Peyer's patch (tissue), 4 donors: ENCODE measurements at regions not wholly inside any gene's neighbourhood (a gene's known extent, or its start where the extent isn't known, plus 50 kb on each side); places are given as distances from the start of the nearest gene placed in this dataset.

Experiments used
- POLR2A ChIP-seq, 2 donors: fragments of 450-650 bp; IDR thresholded peaks; one replicate each; pipeline ENCODE4 v1.5.1; 2017; ENCODE audit warnings: antibody characterized with exemption in 2 of 2, mild to moderate bottlenecking in 2 of 2, moderate library complexity in 2 of 2
- TF ChIP-seq, protein P1 (sequence below), 6 experiments: fragments of 450-650 bp in 4 of 6; fragments of 200-600 bp in 2 of 6; sonication (generic) in 1 of 6; IDR thresholded peaks; one replicate each; pipeline ENCODE4 v1.5.1; 2017 to 2019; ENCODE audit warnings: antibody characterized with exemption in 6 of 6, mild to moderate bottlenecking in 3 of 6, moderate library complexity in 1 of 6

DNA sequence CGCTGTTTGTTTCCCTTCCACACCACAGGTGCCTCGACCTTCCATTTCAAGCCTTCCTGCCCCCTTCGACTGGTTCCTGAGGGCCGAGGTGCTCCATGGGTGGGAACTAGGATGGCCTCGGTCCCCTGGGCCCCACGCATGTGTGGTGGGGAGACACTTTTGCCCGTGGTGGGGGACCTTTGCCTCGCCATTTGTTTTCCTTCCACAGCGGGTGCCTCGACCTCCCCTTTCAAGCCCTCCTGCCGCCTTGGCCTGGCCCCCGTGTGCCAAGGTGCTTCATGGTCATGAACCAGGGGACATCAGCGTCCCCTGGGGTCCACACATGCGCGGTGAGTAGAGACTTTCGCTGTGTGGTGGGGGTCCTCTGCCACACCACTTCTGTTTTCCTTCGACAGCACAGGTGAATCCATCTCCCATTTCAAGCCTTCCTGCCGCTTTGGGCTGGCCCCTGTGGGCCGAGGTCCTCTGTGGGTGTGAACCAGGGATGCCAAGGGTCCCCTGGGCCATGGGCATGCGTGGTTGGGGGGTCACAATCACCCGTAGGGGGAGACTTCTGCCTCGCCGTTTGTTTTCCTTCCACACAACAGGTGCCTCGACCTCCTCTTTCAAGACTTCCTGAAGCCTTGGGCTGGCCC is 364.4 kb downstream of the ALG10 start:
- TF ChIP-seq POLR2A (IDR thresholded peaks at IDR 0.05), result no peak
- TF ChIP-seq, protein P1, sequence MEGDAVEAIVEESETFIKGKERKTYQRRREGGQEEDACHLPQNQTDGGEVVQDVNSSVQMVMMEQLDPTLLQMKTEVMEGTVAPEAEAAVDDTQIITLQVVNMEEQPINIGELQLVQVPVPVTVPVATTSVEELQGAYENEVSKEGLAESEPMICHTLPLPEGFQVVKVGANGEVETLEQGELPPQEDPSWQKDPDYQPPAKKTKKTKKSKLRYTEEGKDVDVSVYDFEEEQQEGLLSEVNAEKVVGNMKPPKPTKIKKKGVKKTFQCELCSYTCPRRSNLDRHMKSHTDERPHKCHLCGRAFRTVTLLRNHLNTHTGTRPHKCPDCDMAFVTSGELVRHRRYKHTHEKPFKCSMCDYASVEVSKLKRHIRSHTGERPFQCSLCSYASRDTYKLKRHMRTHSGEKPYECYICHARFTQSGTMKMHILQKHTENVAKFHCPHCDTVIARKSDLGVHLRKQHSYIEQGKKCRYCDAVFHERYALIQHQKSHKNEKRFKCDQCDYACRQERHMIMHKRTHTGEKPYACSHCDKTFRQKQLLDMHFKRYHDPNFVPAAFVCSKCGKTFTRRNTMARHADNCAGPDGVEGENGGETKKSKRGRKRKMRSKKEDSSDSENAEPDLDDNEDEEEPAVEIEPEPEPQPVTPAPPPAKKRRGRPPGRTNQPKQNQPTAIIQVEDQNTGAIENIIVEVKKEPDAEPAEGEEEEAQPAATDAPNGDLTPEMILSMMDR (IDR thresholded peaks at IDR 0.05), result no peak
